ENCODE measurements at regions not wholly inside any gene's neighbourhood (a gene's known extent, or its start where the extent isn't known, plus 50 kb on each side); places are given as distances from the start of the nearest gene placed in this dataset.

GRCh38 chr9:29714860-29715259, 2141.6 kb upstream of the C9orf72 start:
- no peak overlapping the region for H3K4me2 ChIP-seq (ENCODE audit: control insufficient read depth, extremely low read depth, insufficient read depth, low read depth, low read length)
- TF ChIP-seq, protein P1, sequence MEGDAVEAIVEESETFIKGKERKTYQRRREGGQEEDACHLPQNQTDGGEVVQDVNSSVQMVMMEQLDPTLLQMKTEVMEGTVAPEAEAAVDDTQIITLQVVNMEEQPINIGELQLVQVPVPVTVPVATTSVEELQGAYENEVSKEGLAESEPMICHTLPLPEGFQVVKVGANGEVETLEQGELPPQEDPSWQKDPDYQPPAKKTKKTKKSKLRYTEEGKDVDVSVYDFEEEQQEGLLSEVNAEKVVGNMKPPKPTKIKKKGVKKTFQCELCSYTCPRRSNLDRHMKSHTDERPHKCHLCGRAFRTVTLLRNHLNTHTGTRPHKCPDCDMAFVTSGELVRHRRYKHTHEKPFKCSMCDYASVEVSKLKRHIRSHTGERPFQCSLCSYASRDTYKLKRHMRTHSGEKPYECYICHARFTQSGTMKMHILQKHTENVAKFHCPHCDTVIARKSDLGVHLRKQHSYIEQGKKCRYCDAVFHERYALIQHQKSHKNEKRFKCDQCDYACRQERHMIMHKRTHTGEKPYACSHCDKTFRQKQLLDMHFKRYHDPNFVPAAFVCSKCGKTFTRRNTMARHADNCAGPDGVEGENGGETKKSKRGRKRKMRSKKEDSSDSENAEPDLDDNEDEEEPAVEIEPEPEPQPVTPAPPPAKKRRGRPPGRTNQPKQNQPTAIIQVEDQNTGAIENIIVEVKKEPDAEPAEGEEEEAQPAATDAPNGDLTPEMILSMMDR (optimal IDR thresholded peaks at IDR 0.05 in 1 of 3, IDR thresholded peaks at IDR 0.05 in 1 of 3, conservative IDR thresholded peaks at IDR 0.05 in 1 of 3; ENCODE audit: extremely low read depth in 1 of 3, insufficient read depth in 2 of 3, low read length in 3 of 3): no peak
- no peak for TF ChIP-seq EZH2 (IDR thresholded peaks at IDR 0.05; ENCODE audit: low read length)
- dilution Hi-C loops (cut with MboI; ENCODE audit: extremely low pct_ligation_motif_present, low sequenced_read_pairs): no loop called here
- no peak overlapping the region for H3K27ac ChIP-seq (ENCODE audit: control insufficient read depth, insufficient read depth, low read length)
- no peaks in the 10 kb centered on the region for H3K9me1 ChIP-seq (ENCODE audit: control insufficient read depth, extremely low read depth, insufficient read depth, low read length)
- no peak overlapping the region for H3K9ac ChIP-seq (ENCODE audit: control insufficient read depth, extremely low read depth, insufficient read depth, low read length)
- DNase-seq (ENCODE audit: low read depth, low spot score) (no peak), FAIRE-seq (no peak)
- H2AFZ ChIP-seq (ENCODE audit: control insufficient read depth, low read length): no peak overlapping the region
- H3K36me3 ChIP-seq (ENCODE audit: control insufficient read depth in 2 of 2, extremely low read depth in 1 of 2, insufficient read depth in 2 of 2, low read length in 2 of 2): no peaks in the 10 kb centered on the region
- no peaks in the 10 kb centered on the region for H3K4me1 ChIP-seq (ENCODE audit: control insufficient read depth, extremely low read depth, insufficient read depth, low read length)
- H4K20me1 ChIP-seq (ENCODE audit: control insufficient read depth, extremely low read depth, insufficient read depth, low read length): no peaks in the 10 kb centered on the region
- no peaks in the 10 kb centered on the region for H3K79me2 ChIP-seq (ENCODE audit: control insufficient read depth, insufficient read depth, low read length)
- no peaks in the 10 kb centered on the region for H3K27me3 ChIP-seq (ENCODE audit: control insufficient read depth, extremely low read depth, insufficient read depth, low read length)
- no peaks in the 10 kb centered on the region for H3K9me3 ChIP-seq (ENCODE audit: control insufficient read depth, low read depth, low read length)
- no peak overlapping the region for H3K4me3 ChIP-seq (ENCODE audit: control insufficient read depth in 2 of 3, extremely low read depth in 1 of 3, insufficient read depth in 2 of 3, low read depth in 1 of 3, low read length in 3 of 3)

GRCh38 chr9:29717631-29718030, 2144.3 kb upstream of the C9orf72 start:
- dilution Hi-C loops (cut with MboI; ENCODE audit: extremely low pct_ligation_motif_present, low sequenced_read_pairs): no loop called here
- no peaks in the 10 kb centered on the region for H3K4me1 ChIP-seq (ENCODE audit: control insufficient read depth, extremely low read depth, insufficient read depth, low read length)

More at GRCh38 chr9:29717631-29718030, 2144.3 kb upstream of the C9orf72 start:
- Histone ChIP-seq H3K79me2 (ENCODE audit: control insufficient read depth, insufficient read depth, low read length) (no peaks in the 10 kb centered on the region), H3K27me3 (ENCODE audit: control insufficient read depth, extremely low read depth, insufficient read depth, low read length) (no peaks in the 10 kb centered on the region), H3K27ac (ENCODE audit: control insufficient read depth, insufficient read depth, low read length) (no peak overlapping the region), H2AFZ (ENCODE audit: control insufficient read depth, low read length) (no peak overlapping the region), H3K9ac (ENCODE audit: control insufficient read depth, extremely low read depth, insufficient read depth, low read length) (no peak overlapping the region), H3K36me3 (ENCODE audit: control insufficient read depth in 2 of 2, extremely low read depth in 1 of 2, insufficient read depth in 2 of 2, low read length in 2 of 2) (no peaks in the 10 kb centered on the region), H4K20me1 (ENCODE audit: control insufficient read depth, extremely low read depth, insufficient read depth, low read length) (no peaks in the 10 kb centered on the region), H3K9me1 (ENCODE audit: control insufficient read depth, extremely low read depth, insufficient read depth, low read length) (no peaks in the 10 kb centered on the region), H3K9me3 (ENCODE audit: control insufficient read depth, low read depth, low read length) (no peaks in the 10 kb centered on the region), H3K4me2 (ENCODE audit: control insufficient read depth, extremely low read depth, insufficient read depth, low read depth, low read length) (no peak overlapping the region), H3K4me3 (ENCODE audit: control insufficient read depth in 2 of 3, extremely low read depth in 1 of 3, insufficient read depth in 2 of 3, low read depth in 1 of 3, low read length in 3 of 3) (no peak overlapping the region)
- FAIRE-seq (no peak), DNase-seq (ENCODE audit: low read depth, low spot score) (no peak)
- TF ChIP-seq EZH2 (IDR thresholded peaks at IDR 0.05; ENCODE audit: low read length): no peak
- TF ChIP-seq, protein P1 (optimal IDR thresholded peaks at IDR 0.05 in 1 of 3, IDR thresholded peaks at IDR 0.05 in 1 of 3, conservative IDR thresholded peaks at IDR 0.05 in 1 of 3; ENCODE audit: extremely low read depth in 1 of 3, insufficient read depth in 2 of 3, low read length in 3 of 3): no peak

Measured in keratinocyte (primary cell).